CD4-positive, alpha-beta T cell treated with Interleukin-6 at 100 ng/mL for 8 hours (primary cell): ENCODE measurements at regions not wholly inside any gene's neighbourhood (a gene's known extent, or its start where the extent isn't known, plus 50 kb on each side); places are given as distances from the start of the nearest gene placed in this dataset.

Source experiments
- DNase-seq: peaks from one replicate; pipeline ENCODE4 v3.0.0-alpha.2; 2020; ENCODE audit warnings: mixed read lengths, low spot score

- DNase-seq = no peak
Observed at GRCh38 chr5:135139381-135140134, 105.5 kb upstream of the PITX1 start.

DNA sequence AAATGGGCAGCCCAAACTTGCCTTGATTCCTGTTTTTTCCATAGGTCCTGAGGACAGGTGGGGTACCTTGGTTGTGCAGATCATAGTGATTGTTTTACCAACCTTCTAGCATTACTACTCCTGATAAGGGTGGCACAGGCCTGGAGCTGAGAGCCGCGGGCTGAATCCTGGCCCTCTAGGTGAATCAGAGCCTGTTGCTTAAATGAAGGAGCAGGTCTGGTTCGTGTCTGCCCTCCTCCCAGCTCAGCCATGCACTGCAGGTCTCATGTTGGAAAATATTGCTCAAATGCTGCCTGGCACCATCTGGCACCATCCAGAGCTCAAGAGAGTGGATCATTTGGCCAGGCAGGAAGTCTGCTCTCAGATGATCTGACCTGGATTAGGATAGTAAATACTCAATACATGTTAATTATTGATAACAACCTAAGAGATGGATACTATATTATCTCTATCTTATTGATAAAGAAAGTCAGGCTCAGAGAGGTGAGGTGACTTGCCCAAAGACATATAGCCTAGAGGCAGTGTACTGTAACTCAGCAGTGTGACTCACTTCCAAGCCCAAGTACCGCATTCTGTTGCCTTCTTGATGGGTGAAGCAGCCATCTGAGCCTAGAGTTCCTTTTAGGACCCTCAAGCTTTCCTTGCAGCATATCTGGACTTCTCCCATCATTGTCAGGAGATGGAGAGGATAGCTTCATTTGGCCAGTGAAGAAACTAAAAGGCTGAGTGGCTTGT is 104.3 kb upstream of the PITX1 start:
- no peak for DNase-seq

DNA sequence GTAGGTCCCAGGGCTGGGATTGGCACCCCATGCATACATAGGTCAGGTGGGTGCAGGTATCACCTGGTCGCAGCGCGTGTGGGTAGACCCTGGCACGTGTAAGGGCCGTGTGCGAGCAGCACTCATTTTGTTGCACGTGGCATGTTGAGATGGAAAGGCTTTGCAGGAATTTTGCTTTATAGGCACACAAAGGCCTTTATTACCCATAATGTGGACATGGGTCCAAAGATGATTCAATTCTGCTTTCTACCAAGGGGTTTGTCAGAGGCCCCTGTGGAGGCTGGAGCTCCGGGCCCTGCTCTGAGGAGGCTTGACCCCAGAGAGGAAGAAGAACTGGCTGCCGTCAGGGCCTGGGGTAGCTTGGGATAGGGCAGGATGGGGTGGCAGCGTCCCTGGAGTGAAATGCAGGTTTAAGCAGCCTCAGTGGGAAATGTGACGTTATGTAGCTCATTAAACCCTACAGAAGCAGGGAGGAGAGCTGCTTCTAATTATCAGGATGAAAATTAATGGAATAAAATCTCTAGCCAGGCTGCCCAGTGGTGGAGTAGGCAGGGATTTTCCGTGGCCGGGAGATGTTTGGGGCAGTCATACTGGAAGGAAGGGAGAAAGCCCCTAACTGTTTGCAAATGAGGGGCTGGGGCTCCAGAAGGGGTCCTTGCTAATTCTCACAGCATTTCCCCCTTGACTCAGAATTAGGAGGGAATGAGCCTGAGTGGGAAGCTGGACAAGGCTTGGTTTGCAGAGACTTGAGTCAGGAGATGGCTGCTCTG is 103.3 kb upstream of the PITX1 start:
- DNase-seq = no peak

DNA sequence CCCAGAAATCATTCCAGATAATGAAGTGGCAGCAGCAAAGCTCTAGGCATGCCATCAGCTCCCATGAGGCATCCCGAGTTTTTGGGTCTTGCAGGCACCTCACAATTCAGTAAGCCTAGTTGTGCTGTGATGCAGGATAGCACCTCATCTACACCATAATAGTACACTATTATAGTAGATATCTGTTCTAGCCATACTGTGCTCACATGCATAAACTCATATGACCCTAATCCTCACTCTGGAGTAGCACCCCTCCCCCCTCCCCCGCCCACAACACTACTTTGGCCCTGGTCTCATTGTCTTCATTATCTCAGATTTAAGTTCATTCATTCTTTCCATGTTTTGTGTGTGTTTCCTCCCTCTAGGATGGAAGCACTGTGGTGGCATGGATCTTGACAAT is 102.5 kb upstream of the PITX1 start:
- DNase-seq = no peak

- DNase-seq = no peak
Observed at GRCh38 chr5:135135530-135136226, 101.7 kb upstream of the PITX1 start.

- DNase-seq = no peak
Observed at GRCh38 chr5:135134691-135135381, 100.8 kb upstream of the PITX1 start.

- DNase-seq = no peak
Observed at GRCh38 chr5:135133698-135134515, 99.9 kb upstream of the PITX1 start.

DNA sequence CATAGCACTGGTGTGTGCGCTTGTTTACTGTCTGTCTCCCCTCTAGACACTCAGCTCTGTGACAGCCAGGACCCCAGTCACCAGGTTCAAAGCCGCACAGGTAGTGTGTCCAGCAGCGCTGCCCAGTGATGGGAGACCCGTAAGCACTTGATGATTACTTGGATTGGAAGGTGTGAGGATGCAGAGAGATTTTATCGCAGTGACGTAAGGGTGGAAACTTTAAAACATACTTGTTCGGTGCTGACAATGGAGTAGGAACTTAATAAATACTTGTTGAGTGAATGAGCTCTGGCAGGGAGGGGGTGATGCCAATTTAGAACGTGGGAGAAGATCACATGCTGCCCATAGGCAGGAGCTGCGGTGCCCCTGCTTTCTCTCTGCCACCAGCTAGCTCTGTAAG is 99.2 kb upstream of the PITX1 start:
- no peak for DNase-seq

- no peak for DNase-seq
Observed at GRCh38 chr5:135131801-135132680, 98.0 kb upstream of the PITX1 start.

DNA sequence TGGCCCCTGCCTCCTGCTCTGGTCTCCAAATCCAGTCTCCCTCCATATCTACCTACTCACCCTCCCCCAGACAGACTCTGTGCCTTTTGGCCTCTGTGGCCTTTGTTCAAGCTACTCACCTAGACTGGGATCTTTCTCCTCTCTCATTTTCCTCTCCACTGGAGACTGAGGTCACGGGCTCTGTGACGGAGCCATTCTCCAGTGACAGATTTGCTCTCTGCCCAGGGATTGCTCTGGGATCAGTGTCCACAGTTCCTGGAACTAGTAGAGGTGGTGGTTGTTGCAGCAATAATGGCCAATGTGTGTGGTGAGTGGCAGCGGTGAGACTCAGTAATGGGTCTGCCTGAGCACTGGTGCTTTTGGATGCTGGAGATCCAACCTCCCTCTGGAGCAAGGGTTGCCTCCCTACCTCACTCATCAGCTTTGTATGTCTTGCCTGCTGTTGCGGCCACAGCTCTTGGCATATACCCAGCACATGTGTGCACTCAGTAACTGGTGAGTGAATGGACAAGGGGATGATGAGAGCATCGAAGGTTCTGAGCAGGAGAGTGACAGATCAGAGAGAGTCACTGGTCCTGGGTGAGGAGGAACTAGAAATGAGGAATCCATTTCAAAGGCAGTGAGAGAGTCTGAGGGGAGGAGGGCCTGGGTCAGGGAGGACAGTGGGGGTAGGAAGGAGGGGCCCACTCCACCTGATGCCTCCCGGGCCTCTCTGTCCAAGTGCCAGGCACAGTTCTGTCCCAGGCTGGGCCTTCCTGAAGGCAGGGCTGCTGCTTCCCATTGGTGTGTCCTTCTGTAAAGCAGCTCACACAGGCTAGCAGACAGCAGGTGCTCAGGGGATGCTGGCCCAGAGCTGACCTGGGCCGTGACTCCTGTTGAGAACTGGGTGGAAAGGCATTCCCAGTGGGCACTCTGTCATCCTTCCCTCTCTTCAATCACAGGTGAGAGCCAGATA is 96.5 kb upstream of the PITX1 start:
- DNase-seq = no peak

DNA sequence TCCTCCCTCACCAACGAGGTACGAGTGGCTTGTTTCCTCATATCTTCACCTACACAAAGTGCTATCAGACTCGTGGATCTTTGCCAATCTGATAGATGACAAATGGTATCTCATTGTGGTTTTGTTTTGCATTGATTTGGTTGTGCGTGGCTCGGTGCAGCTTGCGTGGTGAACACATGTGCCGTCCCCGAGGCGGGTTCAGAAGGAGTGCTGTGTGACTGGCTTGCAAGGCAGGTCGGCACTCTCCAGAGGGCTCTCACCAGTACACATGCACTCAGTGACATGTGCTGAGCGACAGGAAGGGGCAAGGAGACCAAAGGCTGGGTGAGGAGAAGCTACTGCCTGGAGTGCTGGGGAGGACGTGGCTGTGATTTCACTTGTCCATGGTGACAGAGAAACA is 95.3 kb upstream of the PITX1 start:
- DNase-seq = no peak

DNA sequence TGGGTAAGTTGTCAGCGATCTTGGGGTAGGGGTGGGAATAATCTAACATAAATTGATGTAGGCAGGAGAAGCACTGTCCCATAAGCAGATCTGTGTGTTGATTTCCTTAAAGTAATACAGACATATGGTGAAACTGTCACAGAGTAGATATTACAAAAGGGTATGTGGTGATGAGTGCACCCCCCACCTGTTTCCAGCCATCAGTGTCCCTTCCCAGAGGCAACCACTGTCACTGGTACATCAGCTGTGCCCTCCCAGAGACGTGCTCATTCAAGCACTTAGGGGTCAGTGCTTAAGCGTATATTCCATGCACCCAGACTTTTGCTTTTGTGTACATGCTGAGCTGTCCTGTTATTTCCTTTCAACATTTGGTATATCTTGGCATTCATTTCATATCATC is 94.3 kb upstream of the PITX1 start:
- DNase-seq = no peak

DNA sequence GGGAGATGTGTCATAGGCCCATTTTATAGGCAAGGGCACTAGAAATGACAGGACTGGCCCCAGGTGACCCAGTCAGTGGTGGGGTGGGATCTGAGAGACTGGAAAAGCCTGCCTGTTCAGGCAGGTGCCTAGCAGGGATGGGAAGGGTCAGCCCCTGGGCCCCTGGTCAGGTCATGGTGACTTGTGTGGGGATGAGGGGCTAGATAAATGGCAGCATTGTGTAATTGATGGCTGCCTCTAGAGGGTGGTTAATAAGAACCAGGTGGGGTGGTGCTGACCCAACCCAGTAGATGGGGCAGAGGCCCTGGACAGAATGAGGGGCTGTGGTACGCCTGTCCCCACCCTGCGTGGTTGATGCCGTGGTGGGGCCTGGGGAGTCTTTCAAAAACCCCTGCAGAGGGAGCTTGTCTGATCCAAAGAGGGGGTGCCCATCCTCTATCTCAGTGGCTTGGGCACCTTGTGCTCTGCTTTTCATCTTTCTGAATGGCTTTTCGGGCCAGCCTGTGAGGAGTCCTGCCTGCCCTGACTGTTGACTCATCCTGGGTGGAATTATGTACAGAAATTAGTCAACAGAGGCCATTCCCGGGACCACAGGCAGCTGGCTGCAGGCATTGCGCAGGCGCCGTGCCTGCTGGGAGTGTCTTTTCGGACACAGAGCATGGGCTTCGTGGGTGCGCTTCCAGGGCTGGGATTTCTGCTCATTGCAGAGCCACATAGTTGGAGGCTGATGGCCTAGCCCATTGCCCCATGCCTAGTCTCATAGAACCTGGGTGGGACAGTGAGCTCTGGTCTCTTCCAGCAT is 93.6 kb upstream of the PITX1 start:
- no peak for DNase-seq

- DNase-seq = no peak
Observed at GRCh38 chr5:135126688-135127438, 92.8 kb upstream of the PITX1 start.

GRCh38 chr5:135124724-135125123 is 90.7 kb upstream of the PITX1 start:
- no peak for DNase-seq

DNA sequence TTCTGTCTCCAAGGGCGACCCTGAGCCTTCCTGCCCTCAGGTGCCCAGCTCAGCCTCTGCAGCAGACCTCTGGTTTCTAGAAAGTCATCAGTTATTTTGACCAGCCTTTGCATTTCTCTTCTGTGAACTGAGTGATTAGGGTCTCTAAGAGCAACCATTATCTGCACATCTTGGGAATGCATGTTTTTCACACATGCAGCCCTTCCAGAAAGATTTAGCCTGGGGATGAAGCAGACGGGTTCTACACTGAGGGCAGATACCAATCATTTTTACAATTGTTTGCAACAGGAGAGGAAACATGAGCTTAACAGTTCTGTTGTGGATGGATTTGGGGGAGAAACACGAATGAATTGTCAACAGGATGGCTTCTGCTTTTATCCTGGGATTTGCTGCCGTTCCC is 90.1 kb upstream of the PITX1 start:
- DNase-seq = no peak

DNA sequence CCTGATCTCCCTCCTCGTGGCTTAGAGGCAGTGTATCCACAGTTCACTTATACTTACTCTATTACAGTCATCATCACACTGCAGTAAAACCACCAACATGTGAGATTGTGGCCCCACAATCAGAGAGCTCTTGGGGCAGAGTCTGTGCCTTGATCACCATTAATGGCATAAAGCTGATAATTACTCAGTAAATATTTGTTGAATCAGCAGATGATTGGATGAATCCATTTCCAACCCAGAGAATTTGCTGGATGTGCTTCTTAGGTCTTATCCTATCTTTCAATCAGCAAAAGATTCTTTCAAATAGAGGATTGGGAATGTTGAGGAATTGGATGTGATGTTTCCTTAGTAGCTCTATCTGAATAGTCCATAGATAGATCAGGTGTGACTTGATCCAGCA is 88.8 kb upstream of the PITX1 start:
- no peak for DNase-seq
